Brain microvascular endothelial cell (primary cell): ENCODE measurements at regions not wholly inside any gene's neighbourhood (a gene's known extent, or its start where the extent isn't known, plus 50 kb on each side); places are given as distances from the start of the nearest gene placed in this dataset.

ENCODE experiments used
- DNase-seq: peaks from one replicate; pipeline ENCODE4 v3.0.0-alpha.2; 2020
- H3K27ac ChIP-seq: fragments of 250-450 bp; sonication (Bioruptor Pico); 2 replicates; pipeline ENCODE4 v1.5.1; 2020; ENCODE audit warnings: mild to moderate bottlenecking, moderate library complexity
- H3K27me3 ChIP-seq: fragments of 250-450 bp; sonication (Bioruptor Pico); replicated peaks from 2 replicates; pipeline ENCODE4 v1.5.1; 2020; ENCODE audit warnings: mild to moderate bottlenecking
- H3K36me3 ChIP-seq: fragments of 250-450 bp; sonication (Bioruptor Pico); replicated peaks from 2 replicates; pipeline ENCODE4 v1.5.1; 2020; ENCODE audit warnings: mild to moderate bottlenecking
- H3K4me3 ChIP-seq: 2 replicates; pipeline ENCODE4 v1.5.1; 2011; ENCODE audit warnings: low read depth, mild to moderate bottlenecking, control low read depth, low read length, moderate library complexity
- CTCF ChIP-seq: IDR thresholded peaks from 2 replicates; pipeline ENCODE4 v1.5.1; 2011; ENCODE audit warnings: low read depth, mild to moderate bottlenecking, moderate library complexity, low read length, control low read depth, inconsistent platforms; ENCODE audit errors: missing control alignments
- in situ Hi-C: cut with HindIII; loops from 2 replicates; pipeline ENCODE4 v1.10.0; 2017; ENCODE audit warnings: low sequenced_read_pairs, low pct_ligation_motif_present

- Histone ChIP-seq H3K27ac (no peak overlapping the region), H3K36me3 (no peaks in the 10 kb centered on the region), H3K4me3 (no peak overlapping the region), H3K27me3 (no peaks in the 10 kb centered on the region)
- in situ Hi-C loops, result no loop called here
- TF ChIP-seq CTCF, result no peak
- DNase-seq, result no peak
Measured at GRCh38 chr5:79849486-79850315, 141.4 kb downstream of the MTX3 start.
